HT-29 (cell line): ENCODE measurements at regions not wholly inside any gene's neighbourhood (a gene's known extent, or its start where the extent isn't known, plus 50 kb on each side); places are given as distances from the start of the nearest gene placed in this dataset.
"Not testable (repeated sequence)": the region's sequence is repeated elsewhere in the genome, so short reads cannot be mapped to it uniquely, and the experiment has no call there.

ENCODE experiments used
- DNase-seq: peaks from one replicate; pipeline ENCODE4 v3.0.0-alpha.2; 2015; ENCODE audit warnings: low spot score

DNA sequence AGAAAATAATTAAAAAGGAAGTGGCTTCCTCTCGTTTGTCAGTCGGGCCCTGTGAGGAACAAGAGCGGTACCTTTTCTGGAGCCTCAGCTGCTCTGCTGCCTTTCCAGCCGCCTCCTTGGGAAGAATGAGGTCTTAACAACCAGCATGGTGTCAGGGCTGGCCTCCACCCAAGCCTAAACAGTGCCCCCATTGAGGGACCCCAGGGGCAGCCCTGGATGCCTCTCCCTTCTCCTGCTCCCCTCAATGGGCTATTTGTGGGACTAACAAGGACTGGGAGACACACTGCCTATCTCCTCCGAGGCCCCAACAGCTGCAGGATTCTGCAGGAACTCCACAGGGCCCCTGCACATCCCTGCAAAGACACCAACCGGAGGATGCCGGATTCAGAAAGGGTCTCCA is 155.4 kb upstream of the MAP3K1 start:
- DNase-seq = no peak

DNA sequence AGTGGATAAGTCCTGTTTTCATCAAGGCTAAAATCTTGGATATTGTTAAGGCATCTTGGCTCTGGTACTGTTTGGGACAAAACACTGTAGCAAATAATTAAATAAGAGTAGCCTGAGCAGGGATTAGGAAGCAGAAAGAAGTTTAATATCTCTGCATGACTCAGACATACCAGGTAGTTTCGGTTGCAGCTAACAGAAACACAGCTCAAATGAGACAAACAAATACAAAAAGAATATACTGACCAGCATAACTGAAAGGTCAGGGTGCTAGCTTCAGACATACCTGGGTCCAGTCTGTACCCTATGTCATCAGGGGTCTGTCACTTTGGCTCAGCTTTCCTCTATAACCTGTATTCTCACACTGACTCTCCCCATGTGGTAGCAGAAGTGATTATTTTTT is 156.4 kb upstream of the MAP3K1 start:
- DNase-seq = no peak

DNA sequence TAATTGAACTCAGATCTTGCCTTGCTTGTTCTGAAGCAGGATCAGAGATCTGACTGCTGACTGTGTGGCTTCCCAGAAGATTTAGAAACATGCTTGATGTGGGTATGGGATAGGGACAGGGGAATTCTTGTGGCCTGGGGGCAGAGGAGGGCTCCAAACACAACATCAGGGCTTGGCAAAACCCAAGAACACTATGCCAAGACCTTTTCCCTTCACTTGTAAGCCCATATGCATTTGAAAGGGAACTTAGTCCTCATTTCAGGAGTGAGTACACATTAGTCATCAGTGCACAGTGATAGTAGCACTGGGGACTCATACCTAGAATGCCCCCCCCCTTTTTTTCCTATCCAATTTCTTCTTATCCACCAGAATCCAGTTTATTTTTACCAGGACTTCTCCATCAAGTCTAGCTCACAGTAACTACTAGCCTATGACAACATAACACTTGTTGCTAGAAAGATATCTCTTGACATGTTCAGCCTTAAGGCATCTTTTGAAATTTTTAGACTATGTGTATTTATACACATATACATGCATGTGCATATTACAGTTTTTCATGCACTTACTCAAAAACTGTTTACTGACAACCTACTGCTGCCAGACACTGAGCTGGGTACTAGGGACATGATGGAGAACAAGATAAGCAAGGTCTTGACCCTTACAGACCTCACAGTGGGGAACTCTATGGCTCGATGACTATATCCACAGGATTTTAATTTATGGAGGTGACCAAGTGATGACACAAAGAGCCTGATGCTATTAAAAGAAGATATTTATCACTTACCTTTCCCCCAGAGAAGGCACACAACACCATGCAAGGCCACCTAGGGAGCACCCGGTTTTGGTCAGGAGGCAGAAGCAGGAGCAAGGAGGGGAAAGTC is 158.3 kb upstream of the MAP3K1 start:
- DNase-seq = no peak

DNA sequence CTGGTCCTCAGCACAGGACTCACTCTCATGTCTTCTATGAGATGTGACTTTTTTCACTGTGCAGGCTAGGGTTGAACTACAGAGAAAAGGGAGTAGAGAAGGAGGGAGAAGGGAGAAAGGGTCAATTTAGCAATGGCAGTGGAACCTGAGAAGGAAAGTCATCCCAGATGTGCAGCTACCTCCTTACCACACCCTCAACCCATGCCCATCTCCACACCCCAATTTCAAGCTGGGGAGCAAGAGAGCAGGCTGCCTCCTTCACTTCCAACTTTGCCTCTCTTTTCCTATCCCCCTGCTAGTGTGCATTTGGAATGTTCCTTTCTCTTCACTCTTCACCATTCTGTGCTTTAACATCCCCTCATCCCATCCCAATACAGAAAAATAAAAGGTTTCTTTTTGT is 163.5 kb upstream of the MAP3K1 start:
- no peak for DNase-seq

DNA sequence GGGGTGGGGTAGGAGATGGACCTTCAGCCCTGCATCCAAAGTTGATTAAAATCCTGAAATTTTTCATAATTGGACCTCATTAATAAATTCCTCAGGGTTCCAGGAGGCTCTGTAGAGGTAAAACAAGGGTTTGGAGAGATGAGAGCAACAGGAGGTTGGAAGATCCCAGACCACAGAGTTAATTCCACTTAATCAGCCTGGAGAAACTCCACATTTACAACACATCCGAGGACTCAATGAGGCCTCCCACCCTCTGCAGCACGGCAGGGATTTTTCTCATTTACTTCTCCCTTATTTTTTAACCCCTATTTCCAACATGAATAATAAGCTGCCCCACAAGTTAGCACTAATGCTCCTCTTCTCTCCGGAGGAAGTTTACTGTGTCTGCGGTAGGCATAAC is 165.0 kb upstream of the MAP3K1 start:
- DNase-seq = no peak

DNA sequence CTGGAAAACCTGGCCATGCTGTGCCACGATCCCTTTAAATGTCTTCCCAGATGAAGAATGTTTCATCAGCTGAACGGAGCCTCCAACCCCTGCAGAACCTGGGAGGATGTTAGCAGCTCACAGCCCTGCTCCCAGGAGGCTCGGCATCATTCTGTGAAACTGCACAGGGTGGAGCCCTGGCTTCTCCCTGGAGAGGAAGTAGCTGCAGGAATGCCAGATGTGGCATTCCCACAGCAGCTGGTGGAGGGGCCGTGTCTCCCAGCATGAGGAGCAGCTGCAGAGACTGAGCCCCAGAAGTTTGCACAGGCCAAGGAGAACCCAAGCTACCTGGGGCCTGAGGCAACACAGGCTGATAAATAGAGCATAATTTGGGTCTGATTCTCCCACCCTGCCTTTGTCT is 165.8 kb upstream of the MAP3K1 start:
- peak; percentile 76 for DNase-seq

DNA sequence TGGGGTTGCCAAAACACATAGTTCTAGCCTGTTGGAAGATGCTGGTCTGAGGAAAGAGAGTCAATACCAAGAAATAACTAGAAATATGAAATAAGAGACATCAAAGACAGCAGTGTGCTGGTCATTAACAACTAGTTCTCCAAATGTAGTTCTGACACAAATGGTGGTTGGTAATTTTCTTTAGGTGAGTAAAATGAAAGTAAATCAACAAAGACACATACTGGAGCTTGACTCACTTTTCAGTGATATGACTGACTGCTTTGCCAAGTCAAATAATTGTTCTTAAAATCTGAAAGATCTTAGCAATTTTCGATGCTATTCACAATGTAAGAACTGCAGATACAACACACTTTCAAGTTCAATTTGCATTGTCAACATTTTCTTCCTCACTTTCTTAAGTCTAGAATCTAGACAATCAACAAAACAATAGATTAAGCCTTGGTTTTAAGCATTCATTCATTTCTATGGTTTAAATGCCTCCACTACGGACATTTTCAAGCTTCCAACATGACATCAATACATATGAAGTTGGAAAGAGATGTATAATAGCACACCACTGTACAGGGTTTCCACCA is 166.8 kb upstream of the MAP3K1 start:
- DNase-seq = no peak

DNA sequence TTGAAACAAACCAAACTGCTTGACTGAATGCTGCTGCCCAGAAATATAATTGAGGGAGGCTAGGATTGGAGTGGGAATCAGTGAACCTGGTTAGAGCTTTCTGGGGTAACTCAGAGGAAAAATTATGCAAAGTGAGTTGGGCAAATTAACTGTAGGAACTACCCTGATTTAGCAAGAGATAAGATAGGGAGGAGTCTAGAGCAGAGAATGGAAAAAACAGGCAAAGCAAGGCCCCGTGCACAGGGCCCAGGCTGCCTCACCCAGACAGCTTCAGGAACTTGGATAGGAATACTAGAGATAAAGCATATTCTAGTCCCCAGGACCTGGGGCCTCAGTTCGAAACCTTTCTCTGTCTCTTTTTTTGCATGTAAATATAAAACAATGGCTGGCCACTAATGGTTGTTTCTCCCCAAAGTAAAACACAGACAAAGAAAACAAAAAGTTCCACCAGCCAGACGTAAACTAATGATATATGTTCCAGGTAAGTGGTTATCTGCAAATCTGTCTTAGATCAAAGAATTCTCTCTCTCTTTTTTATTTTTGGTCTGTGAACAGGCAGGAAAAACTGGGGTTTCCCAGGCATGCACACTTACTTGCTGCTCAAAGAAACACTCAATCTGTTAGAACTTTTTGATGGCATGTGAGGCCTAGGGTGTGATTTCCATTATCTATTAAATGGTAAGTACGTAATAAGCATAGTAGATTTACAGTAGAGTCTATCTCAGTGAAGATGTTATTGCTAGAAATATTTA is 168.1 kb upstream of the MAP3K1 start:
- DNase-seq = peak; percentile 52

DNA sequence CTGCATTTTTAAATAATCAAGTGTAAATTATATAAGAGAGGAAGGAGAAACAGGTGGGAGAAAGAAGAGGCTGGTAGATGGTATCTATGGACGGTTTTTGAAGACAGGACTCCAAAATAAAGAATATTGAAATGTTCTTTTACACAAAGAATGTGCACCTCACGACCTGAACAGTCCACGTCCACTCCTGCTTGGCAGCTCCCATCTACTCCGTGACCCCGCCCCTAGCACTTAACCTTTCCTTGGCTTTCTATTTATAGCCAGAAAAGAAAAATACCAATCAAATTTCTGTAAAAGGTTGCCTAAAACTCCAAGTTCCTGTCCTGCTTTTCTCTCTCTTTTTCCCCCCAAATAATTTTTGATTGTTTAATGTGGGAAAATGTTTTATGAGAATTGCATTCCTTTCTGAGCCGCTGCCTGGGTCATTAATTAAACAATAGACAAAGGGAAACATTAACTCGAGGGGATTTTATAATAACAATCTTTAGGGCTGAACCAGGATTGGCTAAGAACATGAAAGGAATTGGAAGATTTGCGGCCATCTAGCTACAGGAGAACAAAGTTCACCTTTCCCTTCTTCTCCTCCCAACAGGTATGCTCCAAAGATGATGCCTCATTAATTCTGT is 173.6 kb upstream of the MAP3K1 start:
- peak; percentile 73 for DNase-seq

DNA sequence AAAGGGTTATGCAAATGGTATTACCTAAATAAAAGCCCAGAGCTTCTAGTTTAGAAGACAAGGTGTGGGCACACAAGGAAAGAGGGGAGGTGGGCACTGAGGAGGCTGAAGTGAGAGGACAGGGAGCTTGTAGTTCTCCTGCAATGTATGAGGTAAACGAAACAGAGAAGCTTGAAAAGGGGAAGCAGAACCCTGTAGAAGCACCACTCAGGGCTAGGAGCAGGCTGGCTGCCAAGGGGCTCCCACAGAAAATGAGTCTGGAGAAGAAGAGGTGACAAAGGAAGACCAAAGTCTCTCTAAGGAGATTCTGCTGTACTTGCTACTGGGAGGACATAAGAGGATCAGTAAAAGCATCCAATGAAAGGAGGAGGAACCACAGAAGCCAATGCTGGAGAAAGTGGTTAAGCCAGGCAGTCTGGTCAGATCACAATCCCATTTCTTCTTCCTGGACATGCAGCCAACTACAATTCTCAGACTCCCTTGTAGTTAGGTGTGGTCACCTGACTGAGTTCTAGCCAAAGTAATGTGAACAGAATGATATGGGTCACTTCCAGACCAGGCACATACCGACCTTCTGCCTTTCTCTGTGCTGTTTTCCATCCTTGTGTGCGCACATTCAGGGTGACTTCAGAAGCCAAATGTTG is 174.5 kb upstream of the MAP3K1 start:
- peak; percentile 82 for DNase-seq

DNA sequence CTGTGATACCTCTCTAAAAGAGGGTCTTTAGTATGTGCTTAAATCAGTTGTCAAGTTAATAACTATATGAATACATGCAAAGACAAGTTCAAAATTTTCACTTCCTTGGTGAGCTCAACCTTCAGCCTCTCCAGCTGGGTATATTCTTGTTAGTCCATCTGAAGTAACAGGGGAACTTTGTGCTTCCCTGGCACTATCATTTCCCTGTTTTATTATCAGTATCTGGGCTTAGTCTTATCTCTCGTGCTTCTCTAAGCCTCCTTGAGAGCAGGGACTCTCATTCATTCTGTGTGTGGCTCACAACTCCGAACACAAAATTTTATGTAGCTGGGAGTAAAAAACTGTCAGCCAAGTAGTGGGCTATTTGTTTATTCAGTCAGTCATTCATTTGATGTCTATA is 175.9 kb upstream of the MAP3K1 start:
- DNase-seq = no peak

DNA sequence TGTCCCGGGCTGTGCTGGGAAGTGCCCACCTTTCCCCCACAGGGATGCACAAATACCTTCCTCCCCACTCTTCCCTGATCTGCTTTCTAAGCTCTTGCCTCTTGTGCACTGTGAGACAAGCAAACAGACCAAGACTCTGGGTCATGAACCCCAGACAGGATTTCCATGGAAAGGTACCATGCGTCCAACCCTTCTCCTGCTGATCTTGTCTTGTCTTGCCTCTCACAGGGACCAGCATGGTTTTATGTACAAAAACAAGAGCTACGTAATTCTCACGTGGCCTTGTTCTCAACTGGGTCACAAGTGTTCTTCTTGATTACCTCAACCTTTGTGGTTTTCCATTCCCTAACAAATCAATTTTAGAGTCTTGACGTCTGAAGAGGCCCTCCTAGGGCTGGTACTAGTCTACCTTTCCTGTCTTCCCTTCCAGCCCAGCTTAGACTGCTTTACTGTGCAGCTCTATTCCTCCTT is 176.5 kb upstream of the MAP3K1 start:
- DNase-seq = peak; percentile 73

DNA sequence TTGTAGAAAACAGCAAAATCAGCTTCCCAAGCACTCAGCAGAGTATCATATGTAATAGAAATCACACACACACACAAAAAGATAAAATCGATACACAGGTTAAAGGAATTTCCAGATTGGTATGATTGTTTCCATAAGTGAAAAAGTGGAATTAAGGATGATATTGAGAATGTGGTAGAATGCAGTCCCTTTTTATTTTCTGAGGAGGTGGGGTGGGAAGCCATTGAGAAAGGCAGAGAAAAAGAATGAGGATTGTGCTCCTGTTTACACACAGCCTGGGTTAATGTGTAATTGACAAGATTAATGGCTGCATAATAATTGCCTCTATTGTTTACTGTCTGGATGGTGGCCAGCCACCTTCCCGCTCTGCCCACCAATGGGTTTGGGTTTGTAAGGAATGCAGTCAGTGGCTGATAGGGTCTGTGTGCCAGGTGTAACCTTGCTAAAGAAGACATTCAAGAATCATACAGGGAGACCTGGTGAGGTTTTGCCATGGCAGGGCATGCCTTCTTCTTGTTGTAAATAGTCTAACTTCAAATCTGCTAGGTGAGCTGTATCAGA is 177.2 kb upstream of the MAP3K1 start:
- DNase-seq = peak; percentile 98

DNA sequence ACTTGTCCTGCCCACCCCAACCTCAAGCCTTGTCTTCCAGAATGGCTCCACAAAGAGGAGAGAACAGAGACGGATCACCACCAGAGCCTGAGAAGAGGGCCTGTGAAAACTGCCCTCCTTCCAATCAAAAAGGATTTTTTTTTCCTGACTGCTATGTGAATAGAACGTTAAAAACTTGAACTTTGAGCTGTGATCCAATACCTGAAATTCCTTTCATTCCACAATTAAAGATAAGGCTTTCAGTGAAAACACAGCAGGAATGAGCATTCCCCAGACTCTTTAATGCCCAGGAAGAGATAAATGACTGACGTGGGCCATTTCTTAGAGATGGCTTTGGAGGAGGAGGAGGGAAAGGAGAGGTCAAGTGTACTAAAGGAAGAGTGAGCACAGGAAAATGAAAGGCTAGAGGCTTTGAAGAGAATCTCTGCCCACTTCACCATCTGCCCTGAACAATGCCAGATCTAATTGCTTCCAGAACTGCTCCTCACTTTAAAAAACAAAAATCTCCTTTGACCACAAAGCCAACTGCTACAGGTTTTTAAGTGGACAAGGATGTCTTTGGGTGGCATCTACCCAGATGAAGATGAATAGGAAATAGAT is 177.9 kb upstream of the MAP3K1 start:
- DNase-seq = peak; percentile 70

DNA sequence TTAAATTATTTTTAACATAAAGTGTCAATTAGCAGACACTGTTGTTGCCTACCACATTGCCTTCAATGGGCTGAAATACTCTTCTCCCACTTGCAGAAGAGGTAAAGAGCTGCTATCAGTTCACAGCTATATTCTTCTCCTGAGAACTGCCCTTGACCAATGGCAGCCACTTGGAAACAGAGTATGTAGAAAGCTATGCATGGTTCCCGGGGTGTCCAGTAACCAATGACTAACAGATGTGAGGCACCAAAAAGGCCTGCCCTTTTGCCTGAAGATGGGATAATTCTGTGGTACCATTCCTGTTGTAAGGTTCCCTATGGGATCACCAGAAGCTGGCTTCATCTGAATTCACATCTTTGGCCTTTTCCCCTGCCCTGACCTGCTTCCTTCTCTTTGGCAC is 181.4 kb upstream of the MAP3K1 start:
- DNase-seq = no peak

DNA sequence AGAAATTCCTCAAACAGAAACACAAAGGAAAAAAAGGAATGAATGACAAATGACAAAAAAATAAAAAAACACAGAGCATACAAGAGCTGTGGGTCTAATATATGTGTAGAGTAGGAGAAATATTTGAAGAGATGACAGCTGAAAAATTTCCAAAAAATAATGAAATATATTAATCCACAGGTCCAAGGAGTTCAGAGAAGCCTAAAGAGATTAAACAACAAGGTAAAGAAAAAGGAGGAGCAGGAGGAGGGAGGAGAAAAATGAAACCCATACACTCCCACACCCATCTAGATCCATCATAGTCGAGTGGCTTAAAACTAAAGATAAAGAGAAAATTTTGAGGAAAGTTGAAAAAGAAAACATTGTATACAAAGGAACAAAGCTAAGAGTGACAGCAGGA is 182.4 kb upstream of the MAP3K1 start:
- no peak for DNase-seq

DNA sequence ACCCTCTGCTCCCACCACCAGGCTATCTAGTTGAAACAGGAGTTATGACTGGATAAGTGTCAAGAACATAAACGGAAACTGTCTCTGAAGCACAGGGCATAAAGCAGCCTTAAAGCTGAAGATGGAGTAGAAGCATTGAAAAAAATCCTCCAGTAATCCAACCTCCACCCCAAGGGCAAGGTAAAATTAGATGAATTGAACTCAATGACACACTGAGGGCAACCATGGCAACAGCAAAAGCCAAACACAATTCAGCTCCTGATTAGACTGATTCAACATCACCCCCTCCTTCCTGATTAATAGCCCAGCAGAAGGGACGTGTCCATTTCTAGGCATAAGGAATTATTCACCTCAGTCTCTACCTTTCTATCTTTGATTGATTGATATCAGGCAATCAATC is 183.2 kb upstream of the MAP3K1 start:
- peak; percentile 11 for DNase-seq

DNA sequence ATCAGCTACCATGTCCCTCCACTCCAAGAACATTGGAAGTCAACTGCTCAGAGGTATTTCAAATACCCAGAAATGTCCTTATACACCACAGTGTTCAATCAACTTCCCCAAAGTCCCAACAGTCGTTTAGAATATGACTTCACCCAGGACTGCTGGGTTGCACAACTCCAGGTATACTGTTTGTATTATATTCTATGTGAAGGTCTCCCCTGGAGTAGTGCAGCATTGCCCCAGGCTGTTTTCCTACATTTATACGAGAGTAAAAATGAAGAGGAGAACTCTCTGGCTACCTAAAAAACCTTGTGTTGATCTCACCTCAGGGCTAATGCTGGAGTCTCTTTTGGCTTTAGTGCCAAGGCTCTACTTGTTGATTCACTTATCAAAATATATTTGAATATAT is 183.6 kb upstream of the MAP3K1 start:
- no peak for DNase-seq

DNA sequence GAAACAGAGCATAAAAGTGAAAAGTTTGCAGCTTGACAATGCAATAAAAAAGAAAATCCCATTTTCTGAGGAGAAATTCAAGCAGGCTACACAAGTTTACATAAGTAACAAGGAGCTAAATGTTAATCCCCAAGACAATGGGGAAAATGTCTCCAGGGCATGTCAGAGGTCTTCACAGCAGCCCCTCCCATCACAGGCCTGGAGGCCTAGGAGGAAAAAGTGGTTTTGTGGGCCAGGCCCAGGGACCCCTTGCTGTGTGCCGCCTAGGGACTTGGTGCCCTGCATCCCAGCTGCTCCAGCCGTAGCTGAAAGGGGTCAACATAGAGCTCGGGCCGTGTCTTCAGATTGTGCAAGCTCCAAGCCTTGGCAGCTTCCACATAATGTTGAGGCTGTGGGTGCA is 186.7 kb upstream of the MAP3K1 start:
- DNase-seq = not testable (repeated sequence)

DNA sequence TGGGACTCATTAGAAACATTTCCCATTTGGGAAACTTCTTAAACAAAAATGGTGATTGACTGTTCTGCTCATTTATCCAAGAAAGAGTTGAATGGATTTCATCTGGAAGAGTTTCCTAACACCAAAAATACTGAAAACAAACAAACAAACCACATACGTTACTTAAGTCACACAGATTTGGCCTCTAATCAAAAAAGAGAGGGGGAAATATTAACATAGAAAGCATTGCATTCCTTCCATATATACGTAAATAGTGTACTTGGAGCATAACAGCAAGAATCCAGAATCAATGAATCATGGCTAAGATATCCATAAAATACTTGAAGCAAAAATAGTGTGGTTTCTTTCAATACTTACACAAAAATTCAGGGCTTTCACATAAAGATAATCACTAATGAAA is 189.8 kb upstream of the MAP3K1 start:
- no peak for DNase-seq

DNA sequence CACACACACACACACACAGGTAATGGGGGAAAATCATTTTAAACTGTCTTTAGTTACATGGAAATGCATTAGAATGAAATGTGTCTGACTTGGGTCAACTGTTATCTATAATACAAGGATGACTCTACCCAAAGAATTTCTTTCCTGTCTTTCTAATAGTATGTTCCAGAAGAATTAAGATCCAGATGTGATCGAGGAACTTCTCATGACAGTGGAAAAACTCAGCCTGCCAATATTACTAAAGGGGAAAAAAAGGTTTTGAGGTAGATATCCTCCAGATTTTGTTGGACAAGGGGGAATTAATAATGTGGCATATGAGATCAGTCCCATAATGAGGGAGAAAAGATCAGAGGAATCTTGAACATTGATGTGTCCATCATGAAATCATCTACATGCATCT is 190.6 kb upstream of the MAP3K1 start:
- DNase-seq = no peak
